Right renal pelvis (tissue), 4 donors: ENCODE measurements at regions not wholly inside any gene's neighbourhood (a gene's known extent, or its start where the extent isn't known, plus 50 kb on each side); places are given as distances from the start of the nearest gene placed in this dataset.
"Not testable (repeated sequence)": the region's sequence is repeated elsewhere in the genome, so short reads cannot be mapped to it uniquely, and the experiment has no call there.

Experiments
- DNase-seq, 4 donors: peaks; one replicate each; pipeline ENCODE4 v3.0.0-alpha.2; 2013; ENCODE audit warnings: low read depth in 4 of 4, low spot score in 3 of 4, missing footprints in 1 of 4

GRCh38 chr16:79994418-79994817 is 393.9 kb upstream of the MAF start:
- DNase-seq = no peak

DNA sequence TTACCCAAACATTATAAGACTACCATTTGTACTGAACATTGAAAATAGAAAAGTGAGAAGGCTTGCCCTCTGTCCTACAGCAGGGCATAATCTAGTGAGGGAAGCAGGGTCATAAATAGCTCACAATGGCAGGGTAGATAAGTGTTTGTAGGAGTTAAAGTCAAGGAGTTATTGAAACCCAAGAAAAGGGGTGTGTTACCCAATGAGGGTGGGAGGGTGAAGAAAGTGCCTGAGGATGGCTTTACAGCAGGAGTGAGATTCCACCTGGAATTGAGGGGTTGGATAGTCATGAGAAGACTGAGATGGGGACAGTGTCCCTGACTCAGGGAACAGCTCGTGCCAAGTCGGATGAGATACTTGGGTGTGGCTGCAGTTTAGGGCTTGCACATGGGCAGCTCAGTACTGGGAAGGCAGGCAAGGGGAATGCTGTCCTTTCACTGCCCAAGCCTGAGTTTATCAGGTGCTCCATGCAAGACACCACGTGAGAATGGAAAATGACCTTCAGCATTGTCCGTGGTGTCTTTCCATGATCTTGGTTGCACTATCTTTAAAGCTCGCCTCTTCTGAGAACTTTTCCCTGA is 393.2 kb upstream of the MAF start:
- DNase-seq = no peak

DNA sequence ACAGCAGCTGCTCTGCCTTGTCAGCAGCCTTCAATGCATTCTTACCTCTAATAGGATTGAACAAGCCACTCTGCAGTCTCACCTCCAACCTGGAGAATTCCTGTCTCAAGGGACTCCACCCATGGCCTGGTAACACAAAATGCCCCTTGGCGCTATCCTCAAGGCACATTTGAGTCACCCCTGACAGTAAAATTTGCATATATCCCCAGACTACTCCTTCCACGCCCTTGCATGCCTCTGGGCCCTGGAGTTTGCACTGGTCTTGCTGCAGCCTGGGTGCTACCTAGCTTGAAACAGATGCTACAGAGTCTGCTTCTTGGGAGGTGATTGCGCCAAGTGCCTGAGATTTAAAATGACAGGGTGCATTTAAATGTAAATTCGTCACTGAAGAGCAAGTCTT is 391.4 kb upstream of the MAF start:
- no peak for DNase-seq

DNA sequence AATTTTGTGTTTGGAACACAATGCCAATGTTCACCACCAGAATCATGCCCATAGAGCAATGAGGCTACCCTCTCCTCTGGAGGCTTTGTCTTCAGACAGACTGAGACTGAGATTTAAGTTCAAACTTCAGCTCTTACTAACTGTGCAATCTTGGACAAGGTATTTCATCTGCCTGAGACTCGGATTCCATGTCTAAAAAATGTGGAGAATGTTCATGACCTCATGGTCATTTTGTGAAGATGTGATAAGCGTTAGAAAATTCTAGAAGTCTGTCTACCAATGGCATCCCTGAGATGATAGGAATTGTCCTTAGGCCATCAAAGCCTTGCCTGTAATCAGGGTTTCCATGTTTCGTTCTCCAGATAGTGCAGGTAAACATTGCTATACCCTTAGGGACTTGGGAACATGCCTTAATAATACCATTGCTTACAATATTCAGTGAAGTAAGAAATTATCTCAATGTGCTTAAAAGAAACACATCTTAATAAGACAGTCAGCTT is 388.2 kb upstream of the MAF start:
- DNase-seq = no peak

DNA sequence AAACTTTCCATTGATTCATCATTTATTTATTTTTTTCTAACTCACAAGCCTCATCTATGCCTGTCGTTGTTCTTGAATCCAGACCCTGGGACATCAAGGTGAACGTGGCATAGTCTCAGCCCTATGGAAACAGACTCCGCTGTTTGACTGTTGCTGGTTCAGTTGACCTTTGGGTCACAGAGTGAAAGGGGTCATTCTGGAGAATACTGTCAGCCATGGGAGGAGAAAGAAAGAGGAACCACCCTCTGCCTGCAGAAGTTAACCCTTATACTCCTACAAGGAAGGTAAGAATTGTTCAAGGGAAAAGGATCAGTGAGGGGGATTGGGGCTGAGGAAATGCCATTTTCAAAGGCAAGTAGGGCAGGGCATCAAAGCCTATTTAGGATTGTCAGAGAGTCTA is 387.6 kb upstream of the MAF start:
- no peak for DNase-seq

- no peak for DNase-seq
These were observed 385.8 kb upstream of the MAF start for GRCh38 chr16:79986352-79986751.

- no peak for DNase-seq
These were observed 385.1 kb upstream of the MAF start for GRCh38 chr16:79985606-79986005.

- not testable (repeated sequence) for DNase-seq
These were observed 383.6 kb upstream of the MAF start for GRCh38 chr16:79984149-79984548.

DNA sequence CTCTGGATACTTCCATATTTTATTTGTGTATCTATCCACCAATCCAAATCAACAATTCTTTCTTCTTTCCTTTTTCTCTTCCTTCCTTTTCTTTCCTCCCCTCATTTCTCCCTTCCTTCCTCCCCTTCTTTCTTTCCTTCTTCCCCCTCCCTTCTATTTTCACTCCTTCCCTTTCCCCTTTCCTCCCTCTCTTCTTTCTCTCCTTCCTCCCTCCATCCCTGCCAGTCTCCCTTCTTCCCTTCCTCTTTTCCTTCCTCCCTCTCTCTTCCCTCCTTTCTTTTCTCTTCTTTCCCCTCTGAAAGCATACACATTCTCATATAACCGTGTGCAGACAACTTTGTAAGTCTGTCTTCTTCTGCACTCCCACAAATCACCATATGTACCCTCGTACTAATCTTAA is 382.3 kb upstream of the MAF start:
- DNase-seq = no peak

- no peak for DNase-seq
These were observed 381.8 kb upstream of the MAF start for GRCh38 chr16:79982361-79982760.

GRCh38 chr16:79981814-79982213 is 381.3 kb upstream of the MAF start:
- DNase-seq = no peak

GRCh38 chr16:79980650-79981521 is 380.3 kb upstream of the MAF start:
- no peak for DNase-seq

DNA sequence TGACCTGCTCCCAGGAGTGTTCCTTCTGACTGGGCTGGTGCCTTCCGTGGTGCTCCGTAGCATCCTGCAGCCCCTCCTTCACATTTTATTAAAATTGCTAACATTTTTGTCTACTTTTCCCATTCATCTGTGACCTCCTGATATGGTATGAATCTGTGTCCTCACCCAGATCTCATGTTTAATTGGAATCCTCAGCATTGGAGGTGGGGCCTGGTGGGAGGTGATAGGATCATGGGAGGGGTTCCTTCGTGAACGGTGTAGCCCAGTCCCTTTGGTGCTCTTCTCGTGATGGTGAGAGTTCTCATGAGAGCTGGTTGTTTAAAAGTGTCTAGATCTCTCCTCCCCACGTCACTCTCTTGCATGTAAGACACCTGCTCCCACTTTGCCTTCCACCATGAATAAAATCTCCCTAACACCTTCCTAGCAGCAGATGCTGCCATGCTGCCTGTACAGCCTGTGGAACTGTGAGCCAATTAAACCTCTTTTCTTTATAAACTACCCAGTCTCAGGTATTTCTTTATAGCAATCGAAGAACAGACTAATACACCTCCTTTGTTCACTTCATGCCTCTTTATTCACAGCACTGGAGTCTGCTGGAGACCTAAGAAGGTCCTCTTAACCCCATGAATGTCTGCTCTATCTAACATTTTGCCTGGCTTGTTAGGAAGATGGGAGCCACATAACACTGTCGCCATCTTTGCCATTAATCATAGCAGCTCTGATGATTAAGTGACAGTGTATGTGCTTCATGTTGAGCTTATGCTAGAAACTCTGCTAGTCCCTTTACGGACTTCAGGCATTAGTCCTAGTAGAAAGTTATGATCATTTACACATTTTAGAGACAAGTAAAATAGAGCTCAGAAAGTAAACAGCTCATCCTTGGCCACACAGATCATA is 377.7 kb upstream of the MAF start:
- no peak for DNase-seq

DNA sequence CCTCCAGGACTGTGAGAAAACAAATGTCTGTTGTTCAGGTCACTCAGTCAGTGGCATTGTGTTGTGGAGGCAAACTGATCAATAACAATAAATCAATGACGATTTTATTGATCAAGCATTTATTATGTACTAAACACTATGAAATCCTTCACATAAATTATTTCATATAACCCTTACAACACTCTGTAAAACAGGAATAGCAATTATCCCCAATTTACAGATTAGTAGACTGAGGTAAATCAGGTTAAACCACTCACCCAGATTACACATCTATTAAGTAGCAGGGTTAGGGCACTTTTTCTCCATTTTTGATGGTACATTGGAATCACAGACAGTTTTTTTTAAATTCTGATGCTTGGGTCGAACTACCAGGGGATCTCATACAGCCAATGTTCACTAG is 372.8 kb upstream of the MAF start:
- no peak for DNase-seq

DNA sequence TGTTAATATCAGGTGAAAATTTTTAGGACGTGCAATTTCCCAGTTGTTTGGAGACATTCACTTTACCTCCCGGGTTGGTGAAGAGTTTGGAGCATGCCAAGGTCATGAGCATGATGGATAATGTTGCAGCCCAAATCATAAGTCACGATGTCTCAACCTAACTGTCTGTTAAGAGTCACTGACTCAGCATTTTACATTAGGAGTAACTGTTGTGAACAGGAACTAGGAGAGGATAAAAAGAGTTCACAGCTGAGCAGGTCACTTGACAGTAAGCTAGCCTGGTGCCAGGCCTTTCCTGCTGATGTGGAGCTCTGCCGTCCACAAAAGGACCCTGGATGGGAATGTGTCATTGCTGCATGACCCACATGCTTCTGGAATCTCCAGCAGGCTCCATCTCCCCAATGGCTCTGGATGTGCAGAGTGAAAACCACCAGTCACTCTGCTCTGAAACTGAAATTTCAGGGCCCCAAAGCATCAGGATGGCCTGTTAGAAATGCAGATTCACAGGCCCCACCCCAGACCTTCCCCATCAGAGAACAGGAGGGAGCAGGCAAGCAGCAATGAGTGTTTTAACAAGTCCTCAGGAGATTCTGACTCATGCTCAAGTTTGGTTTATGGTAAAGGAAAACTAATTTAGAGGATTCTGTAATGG is 371.6 kb upstream of the MAF start:
- no peak for DNase-seq

- DNase-seq = no peak
These were observed 370.7 kb upstream of the MAF start for GRCh38 chr16:79971237-79971572.

DNA sequence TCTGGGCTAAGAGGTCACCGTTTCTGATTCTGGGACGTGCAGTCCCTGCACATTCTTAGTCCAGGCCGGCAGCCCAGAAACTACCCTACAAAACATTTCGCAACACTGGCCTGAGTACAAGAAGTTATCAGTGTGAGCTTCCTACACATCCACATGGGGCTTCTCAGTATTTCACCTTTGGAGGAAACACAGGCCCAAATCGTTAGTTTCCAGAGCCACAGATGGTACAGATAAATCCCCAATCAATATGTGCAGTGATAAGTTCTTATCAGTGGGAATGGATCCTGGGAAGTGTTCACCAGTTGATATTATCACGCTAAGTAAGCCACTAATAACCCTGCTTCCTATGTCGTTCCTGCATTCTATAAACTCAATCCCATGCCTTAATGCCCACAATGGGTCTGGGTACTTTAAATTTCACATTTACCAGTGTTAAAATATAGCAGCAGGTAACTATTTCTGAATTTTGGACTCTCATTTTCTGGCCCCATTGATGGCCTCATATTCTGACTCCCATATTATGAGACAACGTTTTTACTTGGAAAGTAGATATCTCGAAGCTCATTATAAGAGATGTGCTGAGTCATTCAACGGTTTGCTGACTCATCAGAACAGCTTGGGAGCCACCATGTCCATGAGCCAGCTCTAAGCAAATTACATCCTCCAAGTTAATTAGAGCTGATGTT is 370.2 kb upstream of the MAF start:
- DNase-seq = no peak

GRCh38 chr16:79970087-79970486 is 369.6 kb upstream of the MAF start:
- no peak for DNase-seq

- no peak for DNase-seq
These were observed 368.9 kb upstream of the MAF start for GRCh38 chr16:79969458-79969857.

GRCh38 chr16:79966226-79966625 is 365.7 kb upstream of the MAF start:
- DNase-seq = no peak
